ENCODE measurements at regions not wholly inside any gene's neighbourhood (a gene's known extent, or its start where the extent isn't known, plus 50 kb on each side); places are given as distances from the start of the nearest gene placed in this dataset.

DNA sequence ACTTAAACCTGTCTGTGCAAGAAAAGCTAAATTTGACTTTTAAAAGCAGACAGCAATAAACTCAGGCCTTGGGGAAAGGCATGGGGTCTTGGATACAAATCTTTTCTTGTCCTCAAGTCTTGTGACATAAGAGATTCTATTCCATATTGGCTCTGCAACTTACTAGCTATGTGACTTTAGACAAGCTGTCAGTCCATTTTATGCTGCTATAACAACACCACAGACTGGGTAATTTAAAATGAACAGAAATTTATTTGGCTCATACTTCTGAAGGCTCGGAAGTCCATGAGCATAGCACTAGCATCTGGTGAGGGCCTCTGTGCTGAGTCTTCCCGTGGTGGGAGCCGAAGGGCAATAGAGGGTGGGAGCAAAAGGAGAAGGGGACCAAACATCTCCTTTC, 246.0 kb upstream of the MOCS1 start:
- Histone ChIP-seq H3K4me3 (no peak overlapping the region), H3K27ac (no peak overlapping the region), H3K36me3 (no peaks in the 10 kb centered on the region), H3K9me3 (no peaks in the 10 kb centered on the region), H3K4me1 (replicated peaks) (no peaks in the 10 kb centered on the region), H3K27me3 (replicated peaks; ENCODE audit: insufficient read depth) (no peaks in the 10 kb centered on the region)
- intact Hi-C loops (cut with DNase I), result no loop called here
- no peak for DNase-seq (ENCODE audit: low spot score)
- TF ChIP-seq, protein P1, sequence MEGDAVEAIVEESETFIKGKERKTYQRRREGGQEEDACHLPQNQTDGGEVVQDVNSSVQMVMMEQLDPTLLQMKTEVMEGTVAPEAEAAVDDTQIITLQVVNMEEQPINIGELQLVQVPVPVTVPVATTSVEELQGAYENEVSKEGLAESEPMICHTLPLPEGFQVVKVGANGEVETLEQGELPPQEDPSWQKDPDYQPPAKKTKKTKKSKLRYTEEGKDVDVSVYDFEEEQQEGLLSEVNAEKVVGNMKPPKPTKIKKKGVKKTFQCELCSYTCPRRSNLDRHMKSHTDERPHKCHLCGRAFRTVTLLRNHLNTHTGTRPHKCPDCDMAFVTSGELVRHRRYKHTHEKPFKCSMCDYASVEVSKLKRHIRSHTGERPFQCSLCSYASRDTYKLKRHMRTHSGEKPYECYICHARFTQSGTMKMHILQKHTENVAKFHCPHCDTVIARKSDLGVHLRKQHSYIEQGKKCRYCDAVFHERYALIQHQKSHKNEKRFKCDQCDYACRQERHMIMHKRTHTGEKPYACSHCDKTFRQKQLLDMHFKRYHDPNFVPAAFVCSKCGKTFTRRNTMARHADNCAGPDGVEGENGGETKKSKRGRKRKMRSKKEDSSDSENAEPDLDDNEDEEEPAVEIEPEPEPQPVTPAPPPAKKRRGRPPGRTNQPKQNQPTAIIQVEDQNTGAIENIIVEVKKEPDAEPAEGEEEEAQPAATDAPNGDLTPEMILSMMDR (IDR thresholded peaks at IDR 0.05), result no peak
- TF ChIP-seq POLR2AphosphoS5 (IDR thresholded peaks at IDR 0.05), result no peak
- no peak for TF ChIP-seq POLR2A (IDR thresholded peaks at IDR 0.05)
- 80% methylated on average over 3 of the region's 3 CpGs for WGBS

DNA sequence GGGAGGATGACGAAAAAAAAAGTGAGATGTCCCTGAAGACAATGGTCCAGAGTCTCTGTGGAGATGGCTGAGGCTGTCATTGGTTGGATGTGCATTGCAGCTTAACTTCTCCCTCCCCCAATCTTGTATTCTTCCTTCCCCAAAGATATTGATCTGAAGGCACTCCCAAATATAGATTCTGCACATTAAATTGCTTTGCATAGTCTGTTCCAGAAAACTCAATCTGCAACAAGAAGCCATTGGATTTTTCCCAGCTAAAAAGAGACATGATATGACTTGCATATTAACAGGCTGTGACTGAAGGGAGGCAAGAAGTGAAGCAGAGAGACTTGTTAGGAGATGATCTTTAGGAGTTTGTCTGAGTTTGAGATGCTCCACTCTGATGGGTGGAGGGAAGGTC, 245.2 kb upstream of the MOCS1 start:
- intact Hi-C loops (cut with DNase I), result no loop called here
- no peak overlapping the region for H3K27ac ChIP-seq
- WGBS, result 77% methylated on average over 1 of the region's 1 CpG

DNA sequence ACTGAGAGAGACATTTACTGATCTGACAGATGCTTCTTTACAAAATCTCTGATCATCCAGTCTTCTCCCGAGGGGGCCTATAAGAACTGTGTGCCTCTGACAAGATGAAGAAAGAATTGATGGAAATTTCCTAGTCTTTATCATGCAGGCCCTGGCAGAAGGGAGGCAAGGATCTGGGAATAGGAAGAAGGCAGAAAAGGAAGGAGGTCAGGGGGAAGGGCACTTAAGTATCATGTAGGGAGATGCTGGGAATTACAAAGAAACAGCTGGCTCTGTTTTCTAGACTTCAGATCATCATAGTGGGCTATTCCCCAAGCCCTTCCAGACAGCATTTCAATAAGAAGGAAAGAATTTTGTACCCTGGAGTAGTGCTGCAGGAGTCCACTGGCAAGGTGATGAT, 243.3 kb upstream of the MOCS1 start:
- H3K4me1 ChIP-seq (replicated peaks), result no peaks in the 10 kb centered on the region
- no peaks in the 10 kb centered on the region for H3K9me3 ChIP-seq
- TF ChIP-seq, protein P1 (IDR thresholded peaks at IDR 0.05), result no peak
- no peak for TF ChIP-seq POLR2AphosphoS5 (IDR thresholded peaks at IDR 0.05)
- H3K27ac ChIP-seq, result no peak overlapping the region
- 87% methylated on average over 1 of the region's 1 CpG for WGBS
- H3K4me3 ChIP-seq, result no peak overlapping the region
- H3K36me3 ChIP-seq, result no peaks in the 10 kb centered on the region
- intact Hi-C loops (cut with DNase I), result no loop called here
- no peak for DNase-seq (ENCODE audit: low spot score)
- no peaks in the 10 kb centered on the region for H3K27me3 ChIP-seq (replicated peaks; ENCODE audit: insufficient read depth)

More for the DNA sequence above, 245.2 kb upstream of the MOCS1 start:
- DNase-seq (ENCODE audit: low spot score), result no peak
- TF ChIP-seq POLR2AphosphoS5 (IDR thresholded peaks at IDR 0.05) (no peak), POLR2A (IDR thresholded peaks at IDR 0.05) (no peak)
- TF ChIP-seq, protein P1 (IDR thresholded peaks at IDR 0.05), result no peak
- no peaks in the 10 kb centered on the region for H3K27me3 ChIP-seq (replicated peaks; ENCODE audit: insufficient read depth)
- no peaks in the 10 kb centered on the region for H3K36me3 ChIP-seq
- H3K9me3 ChIP-seq, result no peaks in the 10 kb centered on the region
- no peaks in the 10 kb centered on the region for H3K4me1 ChIP-seq (replicated peaks)
- H3K4me3 ChIP-seq, result no peak overlapping the region

DNA sequence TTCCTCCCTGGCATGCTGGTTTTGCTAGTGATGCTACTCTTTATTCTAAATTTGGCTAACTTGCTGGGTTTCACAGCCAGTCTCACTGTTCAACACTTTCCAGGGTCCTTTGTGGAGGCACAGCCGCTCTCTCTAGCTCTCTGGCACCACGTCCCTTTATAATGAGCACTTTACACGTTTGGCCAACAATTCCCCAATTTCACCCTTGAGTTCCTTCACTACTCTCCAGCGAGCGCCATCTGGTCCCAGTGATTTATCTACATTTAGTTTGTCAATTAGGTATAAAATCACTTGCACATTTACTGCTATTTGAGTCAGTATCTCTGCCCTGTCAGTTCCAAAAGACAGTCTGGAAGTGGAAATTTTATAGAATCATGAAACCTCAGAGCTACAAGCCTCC, 241.9 kb upstream of the MOCS1 start:
- Histone ChIP-seq H3K9me3 (no peaks in the 10 kb centered on the region), H3K27ac (no peak overlapping the region), H3K4me3 (no peak overlapping the region), H3K4me1 (replicated peaks) (no peaks in the 10 kb centered on the region), H3K27me3 (replicated peaks; ENCODE audit: insufficient read depth) (no peaks in the 10 kb centered on the region), H3K36me3 (no peaks in the 10 kb centered on the region)
- no peak for DNase-seq (ENCODE audit: low spot score)
- WGBS, result 45% methylated on average over 5 of the region's 5 CpGs
- intact Hi-C loops (cut with DNase I), result no loop called here
- no peak for TF ChIP-seq POLR2A (IDR thresholded peaks at IDR 0.05)
- TF ChIP-seq, protein P1 (IDR thresholded peaks at IDR 0.05), result no peak
- TF ChIP-seq POLR2AphosphoS5 (IDR thresholded peaks at IDR 0.05), result no peak

DNA sequence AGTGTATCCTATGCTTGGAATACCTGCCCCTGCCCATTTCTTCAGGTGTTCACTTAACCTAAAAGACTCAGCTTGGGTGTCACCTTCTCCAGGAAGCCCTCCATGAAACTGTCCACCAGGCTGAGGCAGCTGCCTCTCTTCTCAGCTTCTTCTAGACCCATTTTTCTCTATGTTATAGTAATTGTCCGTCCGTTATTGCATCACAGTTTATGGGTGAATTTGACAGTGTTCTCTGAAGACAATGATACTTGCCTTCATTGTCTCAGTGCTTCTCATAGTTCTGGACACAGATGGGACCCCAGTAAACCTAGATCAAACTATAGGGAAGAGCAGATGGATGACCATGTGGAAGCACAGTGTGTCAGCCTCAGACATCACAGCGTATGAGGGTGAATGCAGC, 238.0 kb upstream of the MOCS1 start:
- 90% methylated on average over 3 of the region's 3 CpGs for WGBS

More for the DNA sequence above, 238.0 kb upstream of the MOCS1 start:
- no peak for DNase-seq (ENCODE audit: low spot score)
- no peak for TF ChIP-seq POLR2A (IDR thresholded peaks at IDR 0.05)
- TF ChIP-seq, protein P1 (IDR thresholded peaks at IDR 0.05), result no peak
- Histone ChIP-seq H3K9me3 (no peaks in the 10 kb centered on the region), H3K4me3 (no peak overlapping the region), H3K4me1 (replicated peaks) (no peaks in the 10 kb centered on the region), H3K36me3 (no peaks in the 10 kb centered on the region), H3K27me3 (replicated peaks; ENCODE audit: insufficient read depth) (no peaks in the 10 kb centered on the region), H3K27ac (no peak overlapping the region)
- intact Hi-C loops (cut with DNase I), result no loop called here
